22Rv1 (cell line): ENCODE measurements at regions not wholly inside any gene's neighbourhood (a gene's known extent, or its start where the extent isn't known, plus 50 kb on each side); places are given as distances from the start of the nearest gene placed in this dataset.

Source experiments
- H3K27ac ChIP-seq: fragments of 450-650 bp; 2 replicates; pipeline ENCODE4 v1.5.1; 2017
- ZFX ChIP-seq: fragments of 450-650 bp; IDR thresholded peaks from 2 replicates; pipeline ENCODE4 v1.6.1; 2017; ENCODE audit warnings: antibody characterized with exemption, borderline replicate concordance
- TF ChIP-seq, protein P1 (sequence below): fragments of 450-650 bp; IDR thresholded peaks from 2 replicates; pipeline ENCODE4 v1.5.1; 2017; ENCODE audit warnings: mild to moderate bottlenecking

DNA sequence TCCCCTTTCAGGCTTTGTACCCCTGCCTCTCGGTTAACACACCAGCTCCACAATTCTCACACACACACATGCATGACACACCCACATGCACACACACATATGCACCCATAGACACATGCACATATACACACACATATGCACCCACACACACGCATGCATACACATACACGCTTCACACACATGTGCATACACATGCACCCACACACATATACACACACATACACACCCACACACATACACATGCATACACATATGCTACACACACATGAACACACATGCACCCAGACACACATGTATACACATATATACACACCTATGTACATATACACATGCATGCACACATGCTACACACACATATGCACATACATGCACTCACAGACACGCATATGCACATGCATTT is 61.7 kb upstream of the SLC25A33 start:
- TF ChIP-seq, protein P1, sequence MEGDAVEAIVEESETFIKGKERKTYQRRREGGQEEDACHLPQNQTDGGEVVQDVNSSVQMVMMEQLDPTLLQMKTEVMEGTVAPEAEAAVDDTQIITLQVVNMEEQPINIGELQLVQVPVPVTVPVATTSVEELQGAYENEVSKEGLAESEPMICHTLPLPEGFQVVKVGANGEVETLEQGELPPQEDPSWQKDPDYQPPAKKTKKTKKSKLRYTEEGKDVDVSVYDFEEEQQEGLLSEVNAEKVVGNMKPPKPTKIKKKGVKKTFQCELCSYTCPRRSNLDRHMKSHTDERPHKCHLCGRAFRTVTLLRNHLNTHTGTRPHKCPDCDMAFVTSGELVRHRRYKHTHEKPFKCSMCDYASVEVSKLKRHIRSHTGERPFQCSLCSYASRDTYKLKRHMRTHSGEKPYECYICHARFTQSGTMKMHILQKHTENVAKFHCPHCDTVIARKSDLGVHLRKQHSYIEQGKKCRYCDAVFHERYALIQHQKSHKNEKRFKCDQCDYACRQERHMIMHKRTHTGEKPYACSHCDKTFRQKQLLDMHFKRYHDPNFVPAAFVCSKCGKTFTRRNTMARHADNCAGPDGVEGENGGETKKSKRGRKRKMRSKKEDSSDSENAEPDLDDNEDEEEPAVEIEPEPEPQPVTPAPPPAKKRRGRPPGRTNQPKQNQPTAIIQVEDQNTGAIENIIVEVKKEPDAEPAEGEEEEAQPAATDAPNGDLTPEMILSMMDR = no peak
- TF ChIP-seq ZFX = no peak
- H3K27ac ChIP-seq = no peak overlapping the region

DNA sequence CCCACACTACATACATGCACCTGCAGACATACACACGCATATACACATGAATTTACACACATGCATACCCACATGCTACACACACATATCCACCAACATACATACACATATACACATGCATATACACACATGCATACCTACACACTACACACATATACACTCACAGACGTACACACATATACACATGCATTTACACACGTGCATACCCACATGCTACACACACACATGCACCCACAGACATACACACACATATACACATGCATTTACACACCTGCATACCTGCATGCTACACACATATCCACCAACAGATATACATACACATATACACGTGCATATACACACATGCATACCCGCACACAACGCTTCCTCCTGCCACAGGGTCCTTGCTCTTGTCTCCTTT is 61.2 kb upstream of the SLC25A33 start:
- H3K27ac ChIP-seq = no peak overlapping the region

DNA sequence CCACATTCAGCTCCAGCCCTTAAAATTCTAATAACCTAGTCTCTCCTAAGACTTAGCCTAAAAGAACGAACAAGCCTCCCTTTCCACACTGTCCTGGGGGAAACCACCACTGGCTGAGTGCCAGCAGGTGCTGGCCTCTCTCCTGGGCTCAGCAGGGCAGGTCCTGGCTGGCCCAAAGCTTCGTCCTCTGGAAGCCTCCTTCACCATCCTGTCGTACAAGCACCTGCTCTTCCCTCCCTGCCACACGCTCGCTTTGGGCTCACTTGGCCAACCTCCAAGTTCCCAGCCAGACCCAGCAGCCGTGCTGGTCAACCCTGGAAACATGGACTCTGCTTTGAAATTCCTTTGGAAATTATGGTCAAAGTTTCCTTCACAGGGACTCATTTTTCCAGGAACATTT is 58.2 kb upstream of the SLC25A33 start:
- no peak overlapping the region for H3K27ac ChIP-seq
- TF ChIP-seq, protein P1 = no peak
- no peak for TF ChIP-seq ZFX

More for the DNA sequence above, 61.2 kb upstream of the SLC25A33 start:
- TF ChIP-seq, protein P1 = no peak
- TF ChIP-seq ZFX = no peak

DNA sequence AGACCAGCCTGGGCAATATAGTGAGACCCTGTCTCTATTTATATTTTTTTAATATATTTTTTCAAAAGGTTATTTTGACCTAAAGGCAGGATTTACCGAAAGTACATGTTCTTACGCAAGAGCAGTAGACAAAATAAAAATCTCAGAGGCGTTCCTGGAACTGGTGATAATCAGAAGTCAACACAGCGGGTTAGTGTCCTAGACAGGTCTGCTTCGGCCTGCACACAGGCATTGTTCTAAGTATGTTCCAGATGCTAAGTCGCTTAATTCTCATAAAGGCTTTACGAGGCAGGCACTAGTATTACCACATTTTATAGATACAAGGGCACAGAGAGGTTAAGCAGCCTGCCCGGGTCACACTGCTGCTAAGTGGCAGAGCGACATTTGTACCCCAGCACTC is 56.9 kb upstream of the SLC25A33 start:
- TF ChIP-seq, protein P1 = no peak
- no peak for TF ChIP-seq ZFX
- H3K27ac ChIP-seq = no peak overlapping the region

DNA sequence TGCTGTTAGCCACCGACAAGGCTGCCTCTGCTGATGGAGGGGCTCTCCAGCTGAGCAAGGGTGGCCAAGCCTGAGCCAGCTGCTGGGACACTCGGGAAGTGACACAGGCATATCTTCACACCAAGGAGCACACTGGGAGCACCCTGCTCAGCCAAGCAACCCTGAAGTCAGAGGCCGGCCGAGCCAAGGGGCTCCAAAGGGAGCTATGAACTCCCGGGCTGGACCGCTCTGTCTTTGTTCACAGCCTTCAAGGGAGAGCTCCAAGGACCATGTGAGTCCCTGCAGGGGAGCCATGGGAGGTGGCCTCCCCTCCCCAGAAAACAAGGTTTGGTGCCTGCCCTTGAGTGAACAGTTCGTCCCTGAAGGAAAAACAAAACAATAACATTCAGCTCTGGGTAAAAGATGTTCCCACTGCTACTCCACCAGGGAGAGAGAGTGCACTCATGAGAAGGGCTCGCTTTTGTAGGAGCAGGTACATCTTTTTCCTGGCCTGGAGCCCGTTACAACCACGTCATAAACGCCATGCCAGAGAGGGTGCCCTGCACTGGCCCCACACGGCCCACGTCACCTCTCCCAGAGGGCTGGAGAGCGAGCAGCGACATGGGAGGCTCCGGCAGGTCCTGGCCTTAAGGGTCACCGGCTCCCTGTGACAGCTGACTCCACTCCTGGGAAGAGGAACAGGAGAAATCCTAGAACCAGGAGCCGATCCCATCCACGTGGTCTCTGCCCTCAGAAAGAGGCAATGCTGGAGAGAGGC is 56.3 kb upstream of the SLC25A33 start:
- H3K27ac ChIP-seq = no peak overlapping the region
- TF ChIP-seq ZFX = no peak
- TF ChIP-seq, protein P1 = no peak

DNA sequence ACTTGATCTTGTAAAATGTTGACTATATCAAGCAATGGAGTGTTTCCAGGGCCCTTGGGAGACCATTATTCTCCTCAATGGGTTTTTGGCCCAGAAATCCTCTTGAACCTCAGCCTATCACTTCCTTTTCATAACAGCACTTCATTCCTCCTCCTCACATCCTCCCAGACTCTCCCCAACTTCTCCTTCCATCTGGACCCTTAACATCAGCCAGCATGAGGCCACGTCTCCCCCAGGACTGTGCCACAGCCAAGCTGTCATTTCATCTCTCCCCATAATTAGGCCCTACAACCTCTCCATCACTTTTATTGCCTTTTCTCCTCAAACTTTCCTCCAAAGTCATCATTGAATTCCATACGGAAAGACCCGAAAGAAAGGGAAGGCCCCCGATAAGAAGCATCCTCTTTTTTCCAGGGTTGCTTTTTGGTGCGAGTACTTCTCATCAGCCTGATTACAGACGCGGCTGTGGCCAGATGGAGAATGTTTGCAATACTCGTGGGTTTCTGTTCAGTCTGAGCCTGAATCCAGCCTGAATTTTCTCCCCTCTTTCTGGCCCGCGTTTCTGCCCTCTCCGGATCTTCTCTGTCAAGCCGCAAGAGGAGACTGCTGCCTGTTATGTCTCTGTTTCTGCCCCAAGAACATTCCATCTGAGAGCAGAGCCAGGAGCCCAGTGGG is 52.7 kb upstream of the SLC25A33 start:
- H3K27ac ChIP-seq = no peak overlapping the region
- no peak for TF ChIP-seq ZFX
- TF ChIP-seq, protein P1 = no peak
